Esophagus muscularis mucosa (tissue), 4 donors: ENCODE measurements at regions not wholly inside any gene's neighbourhood (a gene's known extent, or its start where the extent isn't known, plus 50 kb on each side); places are given as distances from the start of the nearest gene placed in this dataset.

Experiments used
- DNase-seq: peaks from one replicate; pipeline ENCODE4 v3.0.0-alpha.2; 2017; ENCODE audit errors: extremely low spot score
- H3K27ac ChIP-seq, 4 donors: fragments of 200-600 bp; sonication (generic); replicated peaks in 1 of 4; 1 replicate in 3 of 4; 2 replicates in 1 of 4; pipeline ENCODE4 v1.5.1; 2016 to 2019; ENCODE audit warnings: mild to moderate bottlenecking in 1 of 4
- H3K27me3 ChIP-seq, 4 donors: fragments of 200-600 bp; sonication (generic); one replicate each; pipeline versions ENCODE4 v1.5.1 to v1.6.0; 2016 to 2019
- H3K36me3 ChIP-seq, 4 donors: fragments of 200-600 bp; sonication (generic); one replicate each; pipeline ENCODE4 v1.5.1; 2016 to 2019
- H3K4me1 ChIP-seq, 4 donors: fragments of 200-600 bp; sonication (generic); one replicate each; pipeline ENCODE4 v1.5.1; 2016 to 2019
- H3K4me3 ChIP-seq, 4 donors: fragments of 200-600 bp; sonication (generic); 1 replicate in 2 of 4; 2 replicates in 2 of 4; pipeline ENCODE4 v1.5.1; 2016 to 2019; ENCODE audit warnings: mild to moderate bottlenecking in 4 of 4, moderate library complexity in 1 of 4
- H3K9me3 ChIP-seq, 4 donors: fragments of 200-600 bp; sonication (generic); 1 replicate in 3 of 4; 2 replicates in 1 of 4; pipeline ENCODE4 v1.5.1; 2016 to 2019
- CTCF ChIP-seq, 3 experiments: fragments of 200-600 bp in 2 of 3; fragments of 450-650 bp in 1 of 3; sonication (generic) in 2 of 3; IDR thresholded peaks; one replicate each; pipeline ENCODE4 v1.5.1; 2017 to 2019; ENCODE audit warnings: antibody characterized with exemption in 3 of 3, mild to moderate bottlenecking in 2 of 3, moderate library complexity in 1 of 3
- EP300 ChIP-seq: sonication (generic); formaldehyde crosslinking; IDR thresholded peaks from one replicate; pipeline ENCODE4 v1.6.1; 2017; ENCODE audit warnings: antibody characterized with exemption
- POLR2A ChIP-seq: fragments of 450-650 bp; IDR thresholded peaks from one replicate; pipeline ENCODE4 v1.6.1; 2017; ENCODE audit warnings: antibody characterized with exemption, moderate library complexity, mild to moderate bottlenecking, low read depth
- POLR2AphosphoS5 ChIP-seq, 2 donors: sonication (generic); formaldehyde crosslinking; IDR thresholded peaks; one replicate each; pipeline ENCODE4 v1.6.1; 2017; ENCODE audit warnings: antibody characterized with exemption in 2 of 2
- WGBS: methylation state at CpG from one replicate; pipeline ENCODE4 v1.1.5; 2018; 5-methylcytosine and 5-hydroxymethylcytosine counted together
- intact Hi-C: fragments of 100-400 bp; cut with DNase I; formaldehyde crosslinking; loops from one replicate; pipeline ENCODE4 v1.15.1; 2023

GRCh38 chr7:93830141-93830925 lies 60.2 kb downstream of the TFPI2 start:
- no peak overlapping the region for H3K27ac ChIP-seq
- H3K36me3 ChIP-seq, result no peaks in the 10 kb centered on the region
- DNase-seq, result no peak
- no peaks in the 10 kb centered on the region for H3K4me1 ChIP-seq
- 93% methylated on average over 1 of the region's 1 CpG for WGBS
- intact Hi-C loops, result no loop called here
- H3K4me3 ChIP-seq, result no peak overlapping the region
- H3K9me3 ChIP-seq, result no peaks in the 10 kb centered on the region
- no peaks in the 10 kb centered on the region for H3K27me3 ChIP-seq
- TF ChIP-seq CTCF (IDR thresholded peaks at IDR 0.05), result no peak
- no peak for TF ChIP-seq POLR2A
- no peak for TF ChIP-seq POLR2AphosphoS5 (IDR thresholded peaks at IDR 0.05)
- TF ChIP-seq EP300, result no peak

- WGBS, result 85% methylated on average over 5 of the region's 5 CpGs
- Histone ChIP-seq H3K9me3 (no peaks in the 10 kb centered on the region), H3K4me1 (no peaks in the 10 kb centered on the region), H3K27ac (no peak overlapping the region), H3K36me3 (no peaks in the 10 kb centered on the region), H3K27me3 (no peaks in the 10 kb centered on the region), H3K4me3 (no peak overlapping the region)
- intact Hi-C loops, result no loop called here
- DNase-seq, result no peak
- TF ChIP-seq CTCF (IDR thresholded peaks at IDR 0.05) (no peak), EP300 (no peak), POLR2A (no peak)
Measured at GRCh38 chr7:93828260-93828659, 62.3 kb downstream of the TFPI2 start.

GRCh38 chr7:93823621-93824020 lies 66.9 kb downstream of the TFPI2 start:
- 81% methylated on average over 1 of the region's 1 CpG for WGBS
- H3K27ac ChIP-seq, result no peak overlapping the region
- no peaks in the 10 kb centered on the region for H3K4me1 ChIP-seq
- H3K4me3 ChIP-seq, result no peak overlapping the region
- H3K9me3 ChIP-seq, result no peaks in the 10 kb centered on the region
- TF ChIP-seq EP300 (no peak), POLR2AphosphoS5 (IDR thresholded peaks at IDR 0.05) (no peak), CTCF (IDR thresholded peaks at IDR 0.05) (no peak), POLR2A (no peak)
- DNase-seq, result no peak
- no peaks in the 10 kb centered on the region for H3K36me3 ChIP-seq
- intact Hi-C loops, result no loop called here
- H3K27me3 ChIP-seq, result no peaks in the 10 kb centered on the region

- no peak overlapping the region for H3K4me3 ChIP-seq
- intact Hi-C loops, result no loop called here
- H3K27me3 ChIP-seq, result no peaks in the 10 kb centered on the region
- no peaks in the 10 kb centered on the region for H3K4me1 ChIP-seq
- no peaks in the 10 kb centered on the region for H3K36me3 ChIP-seq
- TF ChIP-seq POLR2AphosphoS5 (IDR thresholded peaks at IDR 0.05), result no peak
- no peak for TF ChIP-seq POLR2A
- WGBS, result 60% methylated on average over 1 of the region's 1 CpG
- H3K27ac ChIP-seq, result no peak overlapping the region
- DNase-seq, result no peak
- no peaks in the 10 kb centered on the region for H3K9me3 ChIP-seq
Measured at GRCh38 chr7:93821463-93821862, 69.1 kb downstream of the TFPI2 start.

- DNase-seq, result no peak
- 88% methylated on average over 7 of the region's 7 CpGs for WGBS
- H3K27ac ChIP-seq, result no peak overlapping the region
- H3K36me3 ChIP-seq, result no peaks in the 10 kb centered on the region
- no peaks in the 10 kb centered on the region for H3K27me3 ChIP-seq
- intact Hi-C loops, result no loop called here
- no peaks in the 10 kb centered on the region for H3K4me1 ChIP-seq
- TF ChIP-seq EP300 (no peak), CTCF (IDR thresholded peaks at IDR 0.05) (no peak), POLR2A (no peak), POLR2AphosphoS5 (IDR thresholded peaks at IDR 0.05) (no peak)
- no peaks in the 10 kb centered on the region for H3K9me3 ChIP-seq
- H3K4me3 ChIP-seq, result no peak overlapping the region
Measured at GRCh38 chr7:93819699-93820098, 70.9 kb downstream of the TFPI2 start.
